Epithelial cell of prostate (primary cell): ENCODE measurements at regions not wholly inside any gene's neighbourhood (a gene's known extent, or its start where the extent isn't known, plus 50 kb on each side); places are given as distances from the start of the nearest gene placed in this dataset.
A peak's percentile ranks its signal among the peaks of the same experiment; 100 is the strongest.
"Not testable (repeated sequence)": the region's sequence is repeated elsewhere in the genome, so short reads cannot be mapped to it uniquely, and the experiment has no call there.

ENCODE experiments used
- DNase-seq: peaks from one replicate; pipeline ENCODE4 v3.0.0-alpha.2; 2011; ENCODE audit warnings: low read depth, low spot score
- H3K27ac ChIP-seq: fragments of 450-650 bp; 2 replicates; pipeline ENCODE4 v1.5.1; 2017; ENCODE audit warnings: mild to moderate bottlenecking

DNA sequence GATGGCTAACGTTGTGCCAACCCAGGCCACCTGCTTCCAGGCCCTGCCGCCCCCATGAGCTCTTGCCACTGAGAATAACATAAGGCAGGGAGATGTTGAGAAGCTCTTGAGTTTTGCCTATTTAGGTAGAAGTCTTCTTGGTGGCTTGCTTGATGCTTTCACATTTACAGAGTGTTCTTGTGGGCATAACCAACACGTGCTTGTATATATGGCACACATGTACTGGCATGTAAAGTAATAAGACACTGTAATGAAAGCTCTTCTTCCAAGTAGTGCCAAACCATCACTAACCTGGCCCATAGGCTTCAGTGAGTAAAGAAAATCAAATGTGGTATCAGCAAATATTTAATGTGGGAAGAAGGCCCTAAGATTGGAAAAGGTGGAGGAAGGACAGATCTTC is 146.9 kb upstream of the CITED2 start:
- DNase-seq = no peak
- H3K27ac ChIP-seq = peak overlapping the region; percentile 43

GRCh38 chr6:139520321-139520768 is 145.9 kb upstream of the CITED2 start:
- peak overlapping the region; percentile 43 for H3K27ac ChIP-seq
- DNase-seq = peak; percentile 80

DNA sequence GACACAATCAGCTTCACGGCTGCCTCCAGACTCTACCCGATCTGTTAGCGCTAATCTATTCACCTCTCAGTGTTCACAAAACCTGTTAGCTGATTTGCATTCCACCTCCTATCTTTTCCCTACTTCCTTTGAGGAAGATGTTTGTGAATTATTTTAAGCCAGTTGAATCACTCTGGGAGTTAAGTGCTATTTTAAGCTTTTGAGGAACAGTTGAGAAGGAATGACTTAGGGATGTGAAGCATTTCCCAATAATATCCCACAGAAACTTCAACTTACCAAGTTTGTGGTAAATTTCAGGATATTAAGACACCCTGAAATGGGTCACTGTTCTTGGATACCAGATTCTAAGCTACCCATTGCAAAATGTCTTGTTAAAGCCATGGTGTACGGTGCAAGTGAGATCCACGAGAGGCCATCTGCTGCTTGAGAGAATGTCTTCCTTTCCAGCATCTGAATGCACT is 145.2 kb upstream of the CITED2 start:
- H3K27ac ChIP-seq = peak overlapping the region; percentile 43
- DNase-seq = no peak

- DNase-seq = no peak
- H3K27ac ChIP-seq = no peak overlapping the region
These were observed 144.6 kb upstream of the CITED2 start for GRCh38 chr6:139519097-139519496.

- no peak overlapping the region for H3K27ac ChIP-seq
- no peak for DNase-seq
These were observed 144.2 kb upstream of the CITED2 start for GRCh38 chr6:139518556-139519091.

- DNase-seq, H3K27ac ChIP-seq: not testable (repeated sequence)
These were observed 143.6 kb upstream of the CITED2 start for GRCh38 chr6:139517998-139518555.

DNA sequence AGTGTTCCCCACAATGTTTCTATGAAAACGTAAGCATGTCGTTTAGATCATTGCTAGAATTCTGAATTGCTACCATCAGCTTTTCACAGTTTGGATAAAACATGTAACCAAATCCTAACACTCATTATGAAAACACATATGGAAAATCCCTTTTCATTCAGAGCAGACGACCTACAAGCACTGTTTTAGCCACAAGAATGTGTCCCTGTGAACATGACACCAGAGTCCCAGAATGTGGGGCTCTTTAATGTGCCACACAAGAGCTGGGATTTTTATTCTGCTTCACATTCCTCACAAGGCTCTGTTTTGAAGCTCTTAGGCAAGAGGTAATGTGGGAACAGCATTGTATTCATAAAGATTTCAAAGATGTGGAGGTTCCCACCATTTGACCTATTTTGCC is 141.1 kb upstream of the CITED2 start:
- no peak for DNase-seq
- H3K27ac ChIP-seq = no peak overlapping the region

- no peak overlapping the region for H3K27ac ChIP-seq
- no peak for DNase-seq
These were observed 140.4 kb upstream of the CITED2 start for GRCh38 chr6:139514819-139515218.

GRCh38 chr6:139510040-139510790 is 135.8 kb upstream of the CITED2 start:
- no peak for DNase-seq
- H3K27ac ChIP-seq = no peak overlapping the region

- no peak for DNase-seq
- H3K27ac ChIP-seq = no peak overlapping the region
These were observed 134.7 kb upstream of the CITED2 start for GRCh38 chr6:139509167-139509566.

DNA sequence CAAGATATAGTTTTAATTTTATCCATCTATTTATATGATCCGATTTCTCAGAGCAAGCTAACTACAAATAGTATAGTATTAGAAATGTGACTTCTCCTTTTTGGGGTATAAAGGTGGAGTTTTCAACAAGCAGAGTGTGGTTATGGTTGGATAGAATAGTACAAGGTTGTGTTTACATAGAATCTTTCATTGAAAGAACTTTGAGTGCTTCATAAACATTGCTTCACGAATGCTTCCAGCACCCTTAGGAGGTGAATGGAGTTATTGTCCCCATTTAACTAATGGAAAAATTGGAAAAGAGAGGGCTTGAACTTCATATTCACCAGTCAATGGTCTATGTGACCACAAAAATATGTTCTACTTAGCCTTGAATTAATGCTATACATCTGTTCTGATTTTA is 134.1 kb upstream of the CITED2 start:
- no peak overlapping the region for H3K27ac ChIP-seq
- no peak for DNase-seq

GRCh38 chr6:139508023-139508422 is 133.6 kb upstream of the CITED2 start:
- DNase-seq = no peak
- H3K27ac ChIP-seq = no peak overlapping the region

- DNase-seq = no peak
- H3K27ac ChIP-seq = no peak overlapping the region
These were observed 126.5 kb upstream of the CITED2 start for GRCh38 chr6:139500977-139501376.

- no peak overlapping the region for H3K27ac ChIP-seq
These were observed 124.3 kb upstream of the CITED2 start for GRCh38 chr6:139498715-139499114.

DNA sequence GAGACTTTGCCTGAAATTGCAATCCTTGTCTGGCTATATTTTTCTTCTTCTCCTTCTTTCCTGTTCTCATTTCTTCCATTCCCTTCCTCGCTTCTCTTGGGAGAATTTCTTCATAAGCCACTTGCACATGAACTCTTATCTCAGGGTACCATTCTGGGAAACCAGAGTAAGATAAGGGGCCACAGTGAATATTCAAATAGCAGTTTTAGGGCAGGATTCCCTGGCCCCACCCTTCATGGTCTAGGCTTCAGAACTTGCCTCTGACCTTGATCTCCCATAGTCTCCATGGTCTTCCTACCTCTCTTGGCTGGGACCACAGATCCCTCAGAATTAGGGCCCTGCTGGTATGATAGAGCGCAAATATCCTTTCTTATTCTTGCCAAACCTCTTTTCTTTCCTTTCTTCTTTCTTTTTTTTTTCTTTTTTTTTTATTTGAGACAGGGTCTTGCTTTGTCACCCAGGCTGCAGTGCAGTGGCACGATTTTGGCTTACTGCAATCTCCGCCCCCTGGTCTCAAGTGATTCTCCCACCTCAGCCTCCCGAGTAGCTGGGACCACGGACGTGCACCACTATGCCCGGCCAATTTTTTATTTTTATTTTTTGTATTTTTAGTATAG is 123.0 kb upstream of the CITED2 start:
- no peak overlapping the region for H3K27ac ChIP-seq
- no peak for DNase-seq

More at GRCh38 chr6:139498715-139499114, 124.3 kb upstream of the CITED2 start:
- no peak for DNase-seq

GRCh38 chr6:139496654-139497344 is 122.4 kb upstream of the CITED2 start:
- no peak for DNase-seq
- no peak overlapping the region for H3K27ac ChIP-seq

DNA sequence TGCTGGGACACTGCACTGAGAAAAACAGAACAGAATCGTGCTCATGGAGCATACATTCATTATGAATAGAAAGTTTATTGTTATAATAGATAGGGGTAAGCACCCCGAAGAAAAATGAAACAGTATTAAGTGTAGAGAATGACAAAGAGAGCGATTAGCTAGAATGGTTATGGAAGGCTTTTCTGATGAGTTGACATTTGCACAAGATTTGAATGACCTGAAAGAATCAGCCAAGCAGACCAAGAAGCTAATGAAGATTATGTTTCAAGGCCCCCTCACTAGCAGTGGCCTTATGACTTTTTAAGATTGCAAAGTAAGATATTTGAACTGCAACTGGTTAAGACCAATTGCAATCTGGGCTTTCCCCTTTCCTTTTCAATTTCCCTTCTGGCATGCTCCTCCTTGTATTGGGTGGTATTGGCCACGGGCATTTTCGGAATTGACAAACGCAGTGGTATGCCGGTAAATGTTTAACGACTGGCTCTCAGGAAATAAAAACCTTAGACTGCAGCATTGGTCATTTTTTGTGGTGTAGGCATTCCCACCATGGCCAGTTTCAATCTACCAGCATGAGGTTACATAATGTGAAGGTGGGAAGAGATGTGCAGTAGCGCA is 120.0 kb upstream of the CITED2 start:
- H3K27ac ChIP-seq = no peak overlapping the region
- no peak for DNase-seq

- no peak overlapping the region for H3K27ac ChIP-seq
- DNase-seq = no peak
These were observed 116.0 kb upstream of the CITED2 start for GRCh38 chr6:139490482-139490881.

DNA sequence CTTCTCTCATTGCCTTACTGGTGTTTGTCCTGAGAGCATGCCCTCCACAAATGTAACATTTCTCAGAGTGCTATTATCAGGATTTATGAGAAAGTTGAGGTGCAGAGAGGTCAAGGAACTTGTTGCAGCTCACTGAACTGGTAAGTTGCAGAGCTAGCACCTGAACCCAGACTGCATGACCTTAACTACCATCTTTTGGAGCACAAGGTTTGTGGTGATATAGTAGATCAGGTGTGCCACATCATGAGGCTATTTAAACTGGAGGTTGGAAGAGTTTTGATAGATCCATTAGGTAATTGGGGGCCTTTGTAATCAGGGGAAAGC is 112.0 kb upstream of the CITED2 start:
- no peak for DNase-seq
- no peak overlapping the region for H3K27ac ChIP-seq

- DNase-seq = no peak
These were observed 111.5 kb upstream of the CITED2 start for GRCh38 chr6:139485742-139486475.

More at GRCh38 chr6:139485742-139486475, 111.5 kb upstream of the CITED2 start:
- no peak overlapping the region for H3K27ac ChIP-seq
